HCT116 (cell line): ENCODE measurements at regions not wholly inside any gene's neighbourhood (a gene's known extent, or its start where the extent isn't known, plus 50 kb on each side); places are given as distances from the start of the nearest gene placed in this dataset. TPM values are rescaled to one million over a fixed set of nuclear protein-coding genes. Genes with fewer than 3 reads are reported as not detected.

Experiments used
- microRNA-seq: library from miRNA; unstranded; fragments of <30 nt; microRNA quantifications from one replicate; pipeline ENCODE4, GENCODE V29; 2016; ENCODE audit warnings: borderline number of aligned reads

Small RNA genes in the stretch of these regions (microRNA-seq; reads per million reads assigned to microRNA genes)
- not detected for gene MIR4486
